SIG-M5 (cell line): ENCODE measurements at regions not wholly inside any gene's neighbourhood (a gene's known extent, or its start where the extent isn't known, plus 50 kb on each side); places are given as distances from the start of the nearest gene placed in this dataset.
A peak's percentile ranks its signal among the peaks of the same experiment; 100 is the strongest.
"Not testable (repeated sequence)": the region's sequence is repeated elsewhere in the genome, so short reads cannot be mapped to it uniquely, and the experiment has no call there.

ENCODE experiments used
- DNase-seq: peaks from one replicate; lab custom pipeline; 2025; lab: John Stamatoyannopoulos, UW

- no peak for DNase-seq
These were observed 177.8 kb upstream of the ADCY2 start for GRCh38 chr5:7218141-7218540.

GRCh38 chr5:7220156-7220555 lies 175.8 kb upstream of the ADCY2 start:
- DNase-seq = no peak

GRCh38 chr5:7221041-7221440 lies 174.9 kb upstream of the ADCY2 start:
- no peak for DNase-seq

- DNase-seq = no peak
These were observed 170.1 kb upstream of the ADCY2 start for GRCh38 chr5:7225826-7226225.

- no peak for DNase-seq
These were observed 153.7 kb upstream of the ADCY2 start for GRCh38 chr5:7242118-7242710.

- DNase-seq = no peak
These were observed 151.7 kb upstream of the ADCY2 start for GRCh38 chr5:7244208-7244607.

GRCh38 chr5:7245121-7245651 lies 150.8 kb upstream of the ADCY2 start:
- DNase-seq = no peak

- DNase-seq = no peak
These were observed 149.7 kb upstream of the ADCY2 start for GRCh38 chr5:7246287-7246686.

- no peak for DNase-seq
These were observed 145.9 kb upstream of the ADCY2 start for GRCh38 chr5:7250004-7250403.

- peak; percentile 9 for DNase-seq
These were observed 145.3 kb upstream of the ADCY2 start for GRCh38 chr5:7250611-7251010.

GRCh38 chr5:7251132-7251531 lies 144.8 kb upstream of the ADCY2 start:
- peak; percentile 92 for DNase-seq

- DNase-seq = no peak
These were observed 134.9 kb upstream of the ADCY2 start for GRCh38 chr5:7261049-7261448.

- DNase-seq = no peak
These were observed 134.0 kb upstream of the ADCY2 start for GRCh38 chr5:7261900-7262299.

GRCh38 chr5:7263398-7264015 lies 132.4 kb upstream of the ADCY2 start:
- not testable (repeated sequence) for DNase-seq

GRCh38 chr5:7265776-7266175 lies 130.2 kb upstream of the ADCY2 start:
- DNase-seq = not testable (repeated sequence)

GRCh38 chr5:7268722-7269121 lies 127.2 kb upstream of the ADCY2 start:
- DNase-seq = not testable (repeated sequence)

GRCh38 chr5:7269591-7270274 lies 126.2 kb upstream of the ADCY2 start:
- no peak for DNase-seq

GRCh38 chr5:7271435-7272084 lies 124.4 kb upstream of the ADCY2 start:
- no peak for DNase-seq

GRCh38 chr5:7272408-7272965 lies 123.5 kb upstream of the ADCY2 start:
- no peak for DNase-seq

GRCh38 chr5:7274203-7274602 lies 121.7 kb upstream of the ADCY2 start:
- no peak for DNase-seq

- not testable (repeated sequence) for DNase-seq
These were observed 106.3 kb upstream of the ADCY2 start for GRCh38 chr5:7289634-7290033.

GRCh38 chr5:7297821-7298220 lies 98.1 kb upstream of the ADCY2 start:
- not testable (repeated sequence) for DNase-seq
